IPS-18a (cell line): ENCODE measurements at regions not wholly inside any gene's neighbourhood (a gene's known extent, or its start where the extent isn't known, plus 50 kb on each side); places are given as distances from the start of the nearest gene placed in this dataset.

Source experiments
- H3K27ac ChIP-seq: one replicate; pipeline ENCODE4 v1.5.1; 2013; ENCODE audit warnings: low read length
- H3K27me3 ChIP-seq: one replicate; pipeline ENCODE4 v1.6.1; 2013; ENCODE audit warnings: mild to moderate bottlenecking, low read length; ENCODE audit not compliant: control insufficient read depth, insufficient read depth
- H3K36me3 ChIP-seq: one replicate; pipeline ENCODE4 v1.6.1; 2013; ENCODE audit warnings: low read depth, low read length; ENCODE audit not compliant: control insufficient read depth
- H3K4me1 ChIP-seq: one replicate; pipeline ENCODE4 v1.6.1; 2013; ENCODE audit warnings: low read depth, low read length; ENCODE audit not compliant: control insufficient read depth
- H3K4me3 ChIP-seq: one replicate; pipeline ENCODE4 v1.5.1; 2013; ENCODE audit warnings: low read length
- H3K9ac ChIP-seq: one replicate; pipeline ENCODE4 v1.6.1; 2013; ENCODE audit warnings: mild to moderate bottlenecking, low read length, moderate library complexity
- H3K9me3 ChIP-seq: one replicate; pipeline ENCODE4 v1.6.1; 2013; ENCODE audit warnings: low read depth, low read length; ENCODE audit not compliant: control insufficient read depth

DNA sequence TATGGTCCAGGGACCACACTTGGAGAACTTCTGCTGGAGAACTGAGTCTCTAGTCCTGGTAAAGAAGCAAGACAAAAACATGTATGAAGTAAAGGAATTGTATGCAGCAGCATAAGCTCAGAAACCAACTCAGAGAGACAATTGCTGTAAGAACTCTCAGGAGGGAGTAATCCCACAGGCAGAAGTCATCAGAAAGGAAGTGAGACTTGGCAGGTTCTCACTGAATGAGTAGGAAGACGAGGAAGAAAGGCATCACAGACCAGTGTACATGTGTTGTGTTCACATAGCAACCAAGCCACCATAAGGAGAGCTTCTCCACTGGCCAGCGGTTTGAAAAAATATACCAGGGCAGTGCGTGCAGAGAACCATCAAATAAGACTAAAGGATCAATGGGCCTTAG, 57.9 kb upstream of the FST start:
- Histone ChIP-seq H3K9me3 (no peaks in the 10 kb centered on the region), H3K27ac (no peak overlapping the region), H3K4me3 (no peak overlapping the region), H3K36me3 (no peaks in the 10 kb centered on the region), H3K4me1 (peaks cover 35% of the 10 kb centered on the region), H3K27me3 (no peaks in the 10 kb centered on the region), H3K9ac (no peak overlapping the region)

DNA sequence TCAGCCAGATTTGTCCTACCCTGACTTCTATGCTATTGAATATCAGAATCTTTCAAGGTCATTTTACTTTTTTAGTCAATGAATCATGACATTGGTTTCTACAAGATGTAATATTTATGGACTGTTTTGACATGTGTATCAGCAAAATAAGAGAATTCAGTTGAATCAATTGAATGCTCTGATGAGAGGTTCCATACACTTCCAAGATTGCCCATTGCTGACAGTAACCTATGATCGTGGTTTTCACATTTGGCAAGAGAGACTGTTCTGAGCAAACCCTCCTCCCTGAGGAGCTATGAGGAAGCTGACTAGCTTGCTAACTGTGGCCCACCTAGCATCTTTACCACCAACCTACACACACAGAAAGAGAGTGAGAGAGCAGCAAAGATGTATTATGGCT, 56.7 kb upstream of the FST start:
- no peaks in the 10 kb centered on the region for H3K27me3 ChIP-seq

DNA sequence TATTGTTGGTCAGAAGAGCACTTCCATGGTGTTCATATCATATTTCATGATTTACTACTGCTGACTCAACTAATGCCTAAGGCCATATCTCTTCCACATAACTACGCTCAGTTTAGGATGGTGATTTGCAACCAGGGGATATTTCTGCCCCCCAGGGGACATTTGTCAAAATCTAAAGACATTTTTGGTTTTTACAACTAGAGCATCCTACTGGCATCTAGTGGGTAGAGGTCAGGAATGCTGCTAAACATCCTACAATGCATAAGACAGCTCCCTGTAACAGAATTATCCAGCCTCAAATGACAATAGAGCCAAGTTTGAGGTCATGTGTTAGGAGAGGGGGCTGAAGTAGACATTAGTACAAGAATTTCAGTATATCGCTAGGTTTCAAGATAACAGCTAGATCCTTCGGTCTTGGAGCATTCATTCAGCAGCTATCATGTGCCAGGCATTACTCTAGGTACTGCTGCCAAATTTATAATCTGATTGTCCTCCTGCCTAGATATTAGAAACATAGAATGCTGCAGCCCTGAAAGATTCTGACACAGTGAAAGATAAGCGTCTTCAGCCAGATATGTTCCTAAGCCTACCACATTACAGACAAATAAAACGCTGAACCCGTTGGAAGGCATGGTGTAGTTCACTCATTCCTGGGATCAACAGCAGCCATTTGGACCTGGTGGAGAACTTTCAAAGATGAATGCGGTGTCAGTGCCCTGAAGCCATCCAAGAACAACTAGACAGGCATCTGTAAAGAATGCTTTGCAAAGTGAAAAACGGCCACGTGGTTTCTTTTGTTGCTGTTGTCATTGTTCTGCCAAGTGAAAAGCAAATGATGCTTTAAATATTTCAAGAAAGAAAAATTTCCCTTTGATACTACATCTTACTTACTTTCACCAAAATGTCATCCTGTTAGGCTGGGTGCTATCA, 55.5 kb upstream of the FST start:
- H3K27me3 ChIP-seq: no peaks in the 10 kb centered on the region
- no peaks in the 10 kb centered on the region for H3K9me3 ChIP-seq
- no peak overlapping the region for H3K4me3 ChIP-seq
- H3K36me3 ChIP-seq: no peaks in the 10 kb centered on the region
- no peak overlapping the region for H3K9ac ChIP-seq
- H3K4me1 ChIP-seq: peaks cover 14% of the 10 kb centered on the region
- no peak overlapping the region for H3K27ac ChIP-seq

More for the DNA sequence above, 56.7 kb upstream of the FST start:
- Histone ChIP-seq H3K36me3 (no peaks in the 10 kb centered on the region), H3K9me3 (no peaks in the 10 kb centered on the region), H3K4me3 (no peak overlapping the region), H3K4me1 (peaks cover 25% of the 10 kb centered on the region), H3K9ac (no peak overlapping the region), H3K27ac (no peak overlapping the region)

DNA sequence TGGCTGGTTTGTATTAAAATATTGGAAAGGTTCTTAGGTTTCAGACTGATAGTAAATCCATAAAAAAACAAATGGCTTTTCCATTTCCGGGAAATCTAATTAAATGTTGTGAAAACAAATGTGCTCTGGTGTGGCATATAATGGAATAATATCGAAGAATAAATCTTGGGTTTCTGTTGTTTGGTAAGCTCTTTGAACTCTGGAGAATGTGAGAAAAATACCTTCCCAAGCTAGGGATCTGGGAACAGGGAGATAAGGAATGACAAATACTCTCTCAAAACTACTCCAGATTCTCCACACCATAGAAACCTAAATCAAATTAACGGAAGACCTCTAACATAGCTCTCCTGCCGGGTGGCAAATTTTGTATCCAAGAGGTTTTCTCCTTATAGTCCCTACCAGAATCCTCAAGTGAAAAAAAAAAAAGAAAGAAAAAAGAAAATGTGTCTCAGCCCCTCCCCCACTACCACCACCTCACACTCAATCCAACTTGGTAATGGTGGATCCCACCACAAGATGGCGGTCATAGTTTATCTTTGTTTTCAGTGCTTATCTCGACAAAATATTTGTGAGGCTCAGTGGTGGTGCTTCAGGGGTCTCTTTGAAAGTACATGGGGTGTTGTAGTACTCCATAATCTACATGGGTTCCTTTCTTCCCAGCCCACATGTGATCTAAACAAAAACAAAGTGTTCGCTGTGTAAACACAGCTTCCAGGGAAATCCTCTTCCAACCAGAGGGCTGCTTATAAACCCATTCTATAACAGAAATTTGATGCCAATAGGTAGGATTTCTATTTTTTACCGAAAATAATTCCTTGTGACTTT, 54.5 kb upstream of the FST start:
- Histone ChIP-seq H3K4me1 (peaks cover 14% of the 10 kb centered on the region), H3K9ac (no peak overlapping the region), H3K9me3 (no peaks in the 10 kb centered on the region), H3K27me3 (no peaks in the 10 kb centered on the region), H3K36me3 (no peaks in the 10 kb centered on the region), H3K4me3 (no peak overlapping the region), H3K27ac (no peak overlapping the region)

DNA sequence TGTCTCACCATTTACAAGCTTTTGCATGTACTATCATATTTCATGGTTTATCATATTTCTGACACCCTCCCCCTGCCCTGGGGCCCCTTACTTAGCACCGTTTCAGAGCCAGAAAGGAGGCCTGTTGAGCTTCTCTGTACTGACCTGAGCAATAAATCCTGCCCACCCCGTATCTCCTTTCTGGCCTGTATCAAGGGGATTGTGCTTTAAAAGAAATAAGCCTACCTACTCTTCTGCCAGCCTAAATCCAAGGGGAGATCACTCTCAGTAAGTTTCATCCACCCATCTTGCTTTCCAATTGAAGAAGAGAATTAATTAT, 54.0 kb upstream of the FST start:
- no peak overlapping the region for H3K9ac ChIP-seq
- peaks cover 14% of the 10 kb centered on the region for H3K4me1 ChIP-seq
- no peak overlapping the region for H3K4me3 ChIP-seq
- H3K27me3 ChIP-seq: no peaks in the 10 kb centered on the region
- no peak overlapping the region for H3K27ac ChIP-seq
- H3K36me3 ChIP-seq: no peaks in the 10 kb centered on the region
- H3K9me3 ChIP-seq: no peaks in the 10 kb centered on the region

DNA sequence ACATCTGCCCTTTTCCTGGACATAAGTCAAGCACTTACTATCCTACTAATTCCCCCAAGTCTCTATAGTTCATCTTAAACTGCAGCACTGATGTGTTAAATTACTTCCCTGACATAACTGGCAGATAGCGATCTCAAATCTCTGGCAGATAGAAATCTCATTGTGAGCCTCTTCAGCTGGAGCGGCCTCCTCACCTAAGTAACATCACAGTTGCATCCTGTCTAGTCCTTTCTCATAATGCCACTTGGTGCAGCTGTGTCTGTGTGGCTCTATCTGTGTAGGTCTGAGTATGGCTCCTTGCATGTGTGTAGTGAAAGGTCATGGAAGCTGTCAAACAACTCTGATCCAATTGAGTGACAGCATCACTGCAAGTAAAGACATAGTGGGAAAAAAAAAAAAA, 53.6 kb upstream of the FST start:
- Histone ChIP-seq H3K27ac (no peak overlapping the region), H3K4me1 (peaks cover 14% of the 10 kb centered on the region), H3K27me3 (no peaks in the 10 kb centered on the region), H3K4me3 (no peak overlapping the region), H3K9me3 (no peaks in the 10 kb centered on the region), H3K36me3 (no peaks in the 10 kb centered on the region), H3K9ac (no peak overlapping the region)

DNA sequence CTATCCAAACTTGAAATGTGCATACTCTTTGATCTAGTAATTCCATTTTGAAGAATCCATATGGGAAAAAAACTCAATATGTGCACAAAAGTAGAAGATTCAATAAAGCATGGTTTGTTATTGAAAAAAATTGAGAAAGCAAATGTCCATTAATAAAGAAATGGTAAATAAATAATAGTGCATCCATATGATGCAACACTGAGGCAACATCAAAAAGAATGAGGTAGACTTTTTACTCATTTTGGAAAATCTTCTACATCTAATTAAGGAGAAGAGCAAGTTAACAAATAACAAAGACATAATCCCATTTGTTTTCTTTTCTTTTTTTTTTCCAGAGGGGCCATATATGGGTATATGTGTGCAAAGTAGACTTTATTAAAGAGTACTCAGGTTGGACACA, 52.5 kb upstream of the FST start:
- Histone ChIP-seq H3K4me1 (peaks cover 14% of the 10 kb centered on the region), H3K9me3 (no peaks in the 10 kb centered on the region), H3K36me3 (no peaks in the 10 kb centered on the region), H3K27me3 (no peaks in the 10 kb centered on the region), H3K9ac (no peak overlapping the region), H3K27ac (no peak overlapping the region), H3K4me3 (no peak overlapping the region)

DNA sequence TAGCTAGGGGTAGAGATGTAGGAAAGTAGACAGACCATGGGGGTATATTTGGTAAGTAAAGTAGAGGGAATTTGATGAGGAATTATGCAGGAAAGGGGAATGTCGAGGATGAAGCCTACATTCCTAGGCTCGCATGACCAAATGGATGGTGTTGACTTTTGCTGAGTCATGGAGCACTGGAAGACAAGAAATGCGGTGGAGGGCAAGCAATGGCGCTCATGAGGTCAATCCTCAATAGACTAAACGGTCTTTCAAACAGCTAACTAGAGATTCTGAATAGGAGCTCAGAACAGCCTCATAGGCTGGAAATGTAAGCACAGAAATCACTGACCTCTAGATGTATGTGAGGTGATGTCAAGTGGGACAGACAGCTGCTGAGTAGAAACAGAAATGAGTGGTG, 50.7 kb upstream of the FST start:
- Histone ChIP-seq H3K4me3 (no peak overlapping the region), H3K36me3 (no peaks in the 10 kb centered on the region), H3K9me3 (no peaks in the 10 kb centered on the region), H3K4me1 (peaks cover 14% of the 10 kb centered on the region), H3K27ac (no peak overlapping the region), H3K27me3 (no peaks in the 10 kb centered on the region), H3K9ac (no peak overlapping the region)

DNA sequence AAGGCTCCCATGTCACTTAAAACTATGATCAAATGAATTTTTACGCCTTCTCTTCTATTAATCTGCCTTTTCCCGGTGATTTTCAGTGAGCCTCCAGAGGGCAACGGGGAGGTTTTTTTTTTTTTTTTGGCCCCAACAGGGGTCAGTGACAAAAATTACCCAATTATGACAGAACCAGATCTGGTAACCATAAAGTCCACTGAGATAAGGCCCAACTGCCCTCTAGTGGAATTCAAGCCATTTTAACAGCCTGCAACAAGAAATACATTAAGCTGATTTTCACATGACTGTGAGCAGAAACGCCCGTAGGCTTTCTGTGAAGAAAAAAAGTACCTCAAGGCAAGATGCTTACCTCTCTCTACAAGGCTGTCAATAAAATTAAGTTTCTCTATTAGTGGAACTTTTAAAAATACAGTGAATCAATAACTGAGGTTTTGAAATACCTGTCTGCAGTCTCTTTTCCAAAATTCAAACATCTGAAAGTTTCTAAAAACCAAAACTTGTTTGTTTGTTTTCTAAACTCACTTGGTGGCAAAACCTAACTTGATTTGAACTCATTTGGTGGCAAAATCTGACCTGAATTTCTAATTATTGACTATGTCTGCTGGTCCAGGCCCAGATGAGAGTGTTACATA, 49.7 kb upstream of the FST start:
- no peak overlapping the region for H3K27ac ChIP-seq
- H3K9me3 ChIP-seq: no peaks in the 10 kb centered on the region
- no peaks in the 10 kb centered on the region for H3K27me3 ChIP-seq
- H3K4me1 ChIP-seq: peaks cover 10% of the 10 kb centered on the region
- no peak overlapping the region for H3K9ac ChIP-seq
- no peaks in the 10 kb centered on the region for H3K36me3 ChIP-seq
- H3K4me3 ChIP-seq: no peak overlapping the region
